ENCODE measurements at regions not wholly inside any gene's neighbourhood (a gene's known extent, or its start where the extent isn't known, plus 50 kb on each side); places are given as distances from the start of the nearest gene placed in this dataset.
"Not testable (repeated sequence)": the region's sequence is repeated elsewhere in the genome, so short reads cannot be mapped to it uniquely, and the experiment has no call there.

DNA sequence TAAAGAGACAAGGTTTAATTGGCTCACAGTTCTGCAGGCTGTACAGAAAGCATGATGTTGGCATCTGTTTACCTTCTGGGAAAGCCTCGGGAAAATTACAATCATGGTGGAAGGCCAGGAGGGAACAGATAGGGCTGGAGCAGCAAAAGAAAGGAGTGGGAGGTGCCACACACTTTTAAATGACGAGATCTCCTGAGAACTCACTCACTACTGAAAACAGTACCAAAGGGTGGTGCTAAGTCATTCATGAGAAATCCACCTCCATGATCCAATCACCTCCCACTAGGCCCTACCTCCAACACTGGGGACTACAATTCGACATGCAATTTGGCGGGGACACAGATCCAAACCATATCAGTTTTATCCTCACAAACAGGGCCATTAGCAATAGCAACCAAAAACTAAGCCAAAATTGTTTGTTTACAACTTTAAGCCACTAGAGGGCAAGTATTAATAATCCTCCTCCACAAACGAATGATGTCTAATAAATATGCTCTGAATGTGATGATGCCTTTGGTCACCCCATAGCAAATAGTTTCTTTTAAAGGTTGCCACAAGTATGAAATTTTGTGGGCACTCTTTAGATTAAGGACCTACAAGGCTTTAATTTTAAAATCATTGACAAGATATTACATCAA lies 129.2 kb upstream of the NRBF2 start:
- in situ Hi-C loops (cut with MboI; ENCODE audit: low sequenced_read_pairs), result no loop called here

DNA sequence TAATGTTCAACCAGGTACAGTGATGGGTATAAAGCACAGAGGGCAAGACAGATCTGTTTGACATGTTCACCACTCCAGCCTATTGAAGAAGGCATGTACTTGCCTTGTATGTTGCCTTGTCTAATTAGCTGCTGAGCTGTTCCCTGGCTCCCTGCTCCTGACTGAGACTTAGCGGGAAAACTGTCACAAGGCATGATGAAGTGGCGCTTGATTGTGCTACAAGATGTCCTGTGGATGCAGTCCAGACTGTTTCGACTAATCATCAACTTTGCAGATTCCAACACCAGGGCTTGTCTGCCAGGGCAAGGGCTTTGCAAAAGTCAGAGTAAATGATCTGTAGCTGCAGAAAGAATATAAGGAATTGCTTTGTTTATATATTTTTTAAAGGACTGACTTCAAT lies 136.2 kb upstream of the NRBF2 start:
- in situ Hi-C loops (cut with MboI; ENCODE audit: low sequenced_read_pairs), result no loop called here

DNA sequence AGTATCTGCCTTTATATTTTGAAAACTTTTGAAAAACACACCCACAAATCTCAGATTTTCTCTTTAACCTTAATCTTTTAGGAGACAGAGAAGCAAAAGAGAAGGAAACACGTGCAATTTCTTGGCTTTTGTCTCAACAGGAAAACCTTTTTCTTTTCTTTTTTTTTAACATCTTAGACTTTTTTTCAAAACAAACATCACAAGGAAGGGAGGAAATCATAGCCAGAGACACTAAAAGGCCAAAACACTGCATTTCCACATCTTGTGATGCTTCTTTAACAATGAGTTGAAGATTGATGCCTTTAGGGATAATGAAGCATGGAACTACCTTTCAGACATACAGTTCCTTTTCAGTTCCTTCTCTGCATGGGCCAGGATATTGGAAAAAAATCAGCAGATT lies 136.6 kb upstream of the NRBF2 start:
- in situ Hi-C loops (cut with MboI; ENCODE audit: low sequenced_read_pairs), result no loop called here

- in situ Hi-C loops (cut with MboI; ENCODE audit: low sequenced_read_pairs), result no loop called here
Observed at GRCh38 chr10:62993121-62993520, 140.0 kb upstream of the NRBF2 start.

DNA sequence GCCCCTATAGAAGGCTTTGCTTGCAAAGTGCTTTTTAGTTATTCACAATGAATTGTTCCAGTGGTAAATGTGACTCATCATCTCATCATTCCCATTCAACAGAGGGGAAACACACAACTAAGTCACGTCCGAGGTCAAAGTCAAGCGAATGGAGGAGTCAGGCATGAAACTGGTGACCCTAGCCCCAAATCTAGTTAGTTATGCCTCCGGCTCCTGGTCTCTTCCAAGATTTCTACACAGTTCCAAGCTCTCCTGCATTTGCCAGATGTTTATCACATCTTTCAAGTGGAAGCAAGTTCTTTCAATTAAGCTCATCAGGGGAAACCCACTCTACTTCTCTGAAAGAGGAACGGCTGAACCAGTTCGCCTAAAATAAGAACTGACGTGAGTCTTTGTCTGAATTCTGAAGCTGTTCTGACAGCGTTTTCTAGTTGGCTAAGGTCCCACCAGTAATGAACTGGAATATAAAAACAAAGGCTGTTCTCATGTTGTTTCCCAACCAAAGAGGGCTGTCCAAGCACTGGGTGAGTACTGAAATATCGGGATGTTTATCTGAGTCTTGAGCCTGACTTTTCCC lies 140.9 kb upstream of the NRBF2 start:
- in situ Hi-C loops (cut with MboI; ENCODE audit: low sequenced_read_pairs), result no loop called here

- in situ Hi-C loops (cut with MboI; ENCODE audit: low sequenced_read_pairs), result no loop called here
Observed at GRCh38 chr10:62990126-62990525, 143.0 kb upstream of the NRBF2 start.

GRCh38 chr10:62985807-62986600 lies 147.1 kb upstream of the NRBF2 start:
- in situ Hi-C loops (cut with MboI; ENCODE audit: low sequenced_read_pairs), result no loop called here

DNA sequence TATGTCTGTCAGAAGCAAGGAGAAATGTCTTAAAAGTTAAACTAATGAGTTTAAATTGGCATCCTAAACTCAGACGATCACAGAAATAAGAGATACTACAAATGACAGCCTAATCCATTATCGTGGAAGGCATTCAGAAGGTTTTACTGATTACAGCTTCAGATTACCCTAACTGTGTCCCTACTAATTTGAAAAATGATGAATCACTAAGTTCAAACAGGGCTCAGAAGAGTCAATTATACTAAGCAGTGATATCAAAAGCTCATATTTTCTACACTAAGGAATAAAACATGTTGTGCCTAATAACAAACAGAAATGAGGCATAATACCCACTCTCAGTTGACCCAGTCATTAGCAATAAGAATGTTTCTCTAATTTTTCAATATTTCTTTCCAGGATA lies 152.0 kb upstream of the NRBF2 start:
- in situ Hi-C loops (cut with MboI; ENCODE audit: low sequenced_read_pairs), result no loop called here

DNA sequence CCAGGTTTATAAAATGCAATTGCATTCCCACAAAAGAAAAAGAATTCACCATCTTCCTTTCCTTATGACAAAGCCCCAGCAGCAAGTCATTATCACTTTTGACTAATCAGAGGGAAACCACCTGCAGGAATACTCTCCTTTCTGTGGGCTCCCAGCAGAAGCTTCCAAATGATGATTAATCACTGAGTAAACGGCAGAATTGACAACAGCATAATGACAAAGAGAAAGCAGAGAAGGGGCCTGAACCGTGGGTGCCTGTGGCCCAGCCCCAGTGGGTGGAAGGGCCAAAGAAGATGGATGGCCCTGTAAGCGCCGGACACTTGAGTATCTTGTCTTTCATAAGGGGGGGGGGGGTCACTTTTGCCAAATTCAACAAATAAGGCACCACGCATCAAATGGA lies 152.4 kb upstream of the NRBF2 start:
- in situ Hi-C loops (cut with MboI; ENCODE audit: low sequenced_read_pairs), result no loop called here

GRCh38 chr10:62979921-62980320 lies 153.2 kb upstream of the NRBF2 start:
- in situ Hi-C loops (cut with MboI; ENCODE audit: low sequenced_read_pairs), result no loop called here

DNA sequence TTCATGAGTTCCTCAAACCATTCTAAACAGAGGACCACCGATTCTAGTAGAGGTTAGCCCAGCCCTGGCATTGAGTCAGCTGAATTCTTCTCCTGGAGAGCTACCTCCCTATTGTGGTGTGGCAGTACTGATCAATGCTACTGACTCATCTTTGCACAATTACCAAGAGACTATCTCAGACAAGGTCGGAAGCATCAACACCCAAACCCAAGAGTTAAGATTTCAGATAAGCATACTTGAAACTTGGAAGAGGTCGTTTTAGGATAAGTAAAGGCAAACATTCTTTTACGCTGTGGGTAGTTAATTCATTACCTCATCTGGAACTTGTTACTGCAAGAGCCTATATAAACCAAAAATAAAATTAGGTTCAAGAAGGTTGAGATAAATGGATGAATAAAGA lies 154.6 kb upstream of the NRBF2 start:
- in situ Hi-C loops (cut with MboI; ENCODE audit: low sequenced_read_pairs), result no loop called here

GRCh38 chr10:62974795-62975194 lies 158.3 kb upstream of the NRBF2 start:
- in situ Hi-C loops (cut with MboI; ENCODE audit: low sequenced_read_pairs), result not testable (repeated sequence)

DNA sequence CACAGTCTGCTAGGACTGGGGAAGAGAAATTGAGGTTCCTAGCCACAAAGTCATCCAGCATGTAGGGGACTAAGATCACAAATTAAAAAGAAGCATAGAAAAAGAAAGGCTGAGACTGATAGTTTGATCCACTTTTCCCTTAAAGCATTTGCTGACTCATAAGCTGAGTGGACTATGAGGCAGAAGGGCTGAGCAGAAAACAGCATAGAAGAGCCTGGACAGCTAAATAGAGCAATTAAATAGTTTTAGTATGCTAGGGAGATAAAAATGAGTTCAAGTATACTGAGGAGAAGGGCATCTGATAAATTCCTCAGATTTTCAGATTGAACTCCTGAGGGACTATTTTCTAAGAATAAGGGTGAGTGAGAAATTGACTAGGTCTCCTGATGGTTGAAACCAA lies 155.9 kb upstream of the EGR2 start:
- in situ Hi-C loops (cut with MboI; ENCODE audit: low sequenced_read_pairs), result no loop called here

GRCh38 chr10:62964026-62964425 lies 147.9 kb upstream of the EGR2 start:
- in situ Hi-C loops (cut with MboI; ENCODE audit: low sequenced_read_pairs), result no loop called here

GRCh38 chr10:62961951-62962523 lies 145.9 kb upstream of the EGR2 start:
- in situ Hi-C loops (cut with MboI; ENCODE audit: low sequenced_read_pairs), result no loop called here

DNA sequence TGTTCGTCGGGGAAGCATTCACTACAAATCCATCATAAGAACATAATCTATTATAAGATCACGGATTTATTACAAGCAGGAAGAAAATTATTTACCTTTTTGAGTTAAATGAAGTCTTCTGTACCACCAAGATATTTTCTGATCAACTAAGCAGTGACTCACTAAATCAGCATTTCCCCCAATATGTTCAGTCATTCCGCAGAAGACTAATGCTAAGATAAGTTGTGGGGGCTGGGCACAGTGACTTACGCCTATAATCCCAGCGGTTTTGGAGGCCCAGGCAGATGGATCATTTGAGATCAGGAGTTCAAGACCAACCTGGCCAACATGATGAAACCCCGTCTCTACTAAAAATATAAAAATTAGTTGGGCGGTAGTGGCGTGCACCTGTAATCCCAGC lies 144.2 kb upstream of the EGR2 start:
- in situ Hi-C loops (cut with MboI; ENCODE audit: low sequenced_read_pairs), result no loop called here

GRCh38 chr10:62959553-62959952 lies 143.4 kb upstream of the EGR2 start:
- in situ Hi-C loops (cut with MboI; ENCODE audit: low sequenced_read_pairs), result no loop called here

GRCh38 chr10:62958980-62959379 lies 142.8 kb upstream of the EGR2 start:
- in situ Hi-C loops (cut with MboI; ENCODE audit: low sequenced_read_pairs), result no loop called here

GRCh38 chr10:62946278-62946677 lies 130.1 kb upstream of the EGR2 start:
- in situ Hi-C loops (cut with MboI; ENCODE audit: low sequenced_read_pairs), result no loop called here

- in situ Hi-C loops (cut with MboI; ENCODE audit: low sequenced_read_pairs), result no loop called here
Observed at GRCh38 chr10:62939698-62940097, 123.5 kb upstream of the EGR2 start.

- in situ Hi-C loops (cut with MboI; ENCODE audit: low sequenced_read_pairs), result no loop called here
Observed at GRCh38 chr10:62938672-62939071, 122.5 kb upstream of the EGR2 start.

DNA sequence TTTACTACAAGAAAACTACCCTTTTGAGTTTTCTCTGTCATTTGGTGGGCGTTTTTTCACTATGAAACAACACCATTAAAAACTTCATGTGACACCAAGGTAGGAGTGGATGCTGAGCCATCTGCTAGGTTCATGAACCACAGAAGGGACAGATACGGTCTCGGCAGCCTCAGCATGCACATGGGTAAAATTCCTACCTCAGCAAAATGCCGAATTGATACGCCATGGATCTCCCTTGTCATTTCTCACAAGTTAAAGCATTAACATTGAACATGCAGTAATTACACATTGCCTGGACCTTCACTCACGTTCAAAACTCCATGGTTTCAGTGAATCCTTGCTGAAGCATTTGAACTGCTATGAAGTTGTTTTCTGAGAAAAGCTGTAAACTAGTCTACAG lies 121.5 kb upstream of the EGR2 start:
- in situ Hi-C loops (cut with MboI; ENCODE audit: low sequenced_read_pairs), result no loop called here
